ENCODE measurements at regions not wholly inside any gene's neighbourhood (a gene's known extent, or its start where the extent isn't known, plus 50 kb on each side); places are given as distances from the start of the nearest gene placed in this dataset.

DNA sequence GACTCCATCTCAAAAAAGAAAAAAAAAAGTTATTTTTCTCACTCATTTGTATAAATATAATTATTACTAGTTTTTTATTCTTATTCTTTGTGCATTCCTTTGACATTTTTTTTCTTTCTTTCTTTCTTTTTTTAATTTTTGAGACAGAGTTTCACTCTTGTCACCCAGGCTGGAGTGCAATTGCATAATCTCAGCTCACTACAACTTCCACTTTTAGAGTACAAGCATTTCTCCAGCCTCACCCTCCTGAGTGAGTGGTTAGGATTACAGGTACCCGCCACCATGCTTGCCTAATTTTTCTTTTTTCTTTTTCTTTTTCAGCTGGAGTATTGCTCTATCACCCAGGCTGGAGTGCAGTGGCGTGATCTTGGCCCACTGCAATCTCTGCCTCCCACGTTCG lies 51.4 kb upstream of the JARID2 start:
- Histone ChIP-seq H3K4me3 (ENCODE audit: low read depth in 2 of 2, low read length in 2 of 2) (no peak overlapping the region), H3K27me3 (ENCODE audit: control insufficient read depth, insufficient read depth, low read length) (no peaks in the 10 kb centered on the region), H3K9me3 (ENCODE audit: control insufficient read depth, insufficient read depth, low read depth, low read length) (no peaks in the 10 kb centered on the region), H3K4me1 (ENCODE audit: control insufficient read depth, insufficient read depth, low read length) (no peaks in the 10 kb centered on the region), H3K36me3 (ENCODE audit: control insufficient read depth, insufficient read depth, low read length) (no peaks in the 10 kb centered on the region), H3K27ac (ENCODE audit: low read length) (no peak overlapping the region)
- intact Hi-C loops (cut with micrococcal nuclease; ENCODE audit: unreplicated experiment) (no loop called here), in situ Hi-C loops (cut with HindIII; ENCODE audit: low pct_unique_long_range_greater_than_20kb, low sequenced_read_pairs) (no loop called here)
- no peak for DNase-seq (ENCODE audit: low read depth, low spot score)
- no TSS peak for BruUV-seq (replicated peaks)
- no peak for ATAC-seq
- no peak for TF ChIP-seq SIN3A (IDR thresholded peaks at IDR 0.05; ENCODE audit: borderline replicate concordance, insufficient read depth, low read depth, low read length)
- TF ChIP-seq REST (IDR thresholded peaks at IDR 0.05; ENCODE audit: insufficient read depth in 1 of 2, low read depth in 2 of 2, low read length in 1 of 2), result no peak
- TF ChIP-seq, protein P1, sequence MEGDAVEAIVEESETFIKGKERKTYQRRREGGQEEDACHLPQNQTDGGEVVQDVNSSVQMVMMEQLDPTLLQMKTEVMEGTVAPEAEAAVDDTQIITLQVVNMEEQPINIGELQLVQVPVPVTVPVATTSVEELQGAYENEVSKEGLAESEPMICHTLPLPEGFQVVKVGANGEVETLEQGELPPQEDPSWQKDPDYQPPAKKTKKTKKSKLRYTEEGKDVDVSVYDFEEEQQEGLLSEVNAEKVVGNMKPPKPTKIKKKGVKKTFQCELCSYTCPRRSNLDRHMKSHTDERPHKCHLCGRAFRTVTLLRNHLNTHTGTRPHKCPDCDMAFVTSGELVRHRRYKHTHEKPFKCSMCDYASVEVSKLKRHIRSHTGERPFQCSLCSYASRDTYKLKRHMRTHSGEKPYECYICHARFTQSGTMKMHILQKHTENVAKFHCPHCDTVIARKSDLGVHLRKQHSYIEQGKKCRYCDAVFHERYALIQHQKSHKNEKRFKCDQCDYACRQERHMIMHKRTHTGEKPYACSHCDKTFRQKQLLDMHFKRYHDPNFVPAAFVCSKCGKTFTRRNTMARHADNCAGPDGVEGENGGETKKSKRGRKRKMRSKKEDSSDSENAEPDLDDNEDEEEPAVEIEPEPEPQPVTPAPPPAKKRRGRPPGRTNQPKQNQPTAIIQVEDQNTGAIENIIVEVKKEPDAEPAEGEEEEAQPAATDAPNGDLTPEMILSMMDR (IDR thresholded peaks at IDR 0.05), result no peak
- TF ChIP-seq POLR2AphosphoS5 (IDR thresholded peaks at IDR 0.05; ENCODE audit: low read depth, low read length), result no peak
- TF ChIP-seq TCF7L2 (IDR thresholded peaks at IDR 0.05; ENCODE audit: low read depth, low read length), result no peak
- ChIA-PET POLR2A (no interaction called here), CTCF (no interaction called here)
